ENCODE measurements at regions not wholly inside any gene's neighbourhood (a gene's known extent, or its start where the extent isn't known, plus 50 kb on each side); places are given as distances from the start of the nearest gene placed in this dataset.

DNA sequence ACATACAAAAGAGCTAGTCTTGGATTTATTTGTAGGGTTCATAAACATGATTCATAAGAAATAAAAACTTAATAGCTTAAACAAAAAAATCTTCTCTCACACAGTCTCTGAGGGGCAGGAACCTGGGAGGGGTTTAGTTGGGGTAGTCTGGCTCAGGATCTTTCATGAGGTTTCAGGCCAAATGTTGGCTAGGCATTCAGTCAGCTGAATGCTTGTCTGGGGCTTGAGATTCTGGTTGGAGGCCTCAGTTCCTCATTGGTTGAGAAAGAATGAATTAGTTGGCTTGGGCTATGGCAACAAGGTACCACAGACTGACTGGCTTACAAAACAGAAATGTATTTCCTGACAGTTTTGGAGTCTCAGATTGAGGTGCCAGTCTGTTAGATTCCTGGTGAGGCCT, 74.3 kb downstream of the ANKRD7 start:
- DNase-seq = no peak

DNA sequence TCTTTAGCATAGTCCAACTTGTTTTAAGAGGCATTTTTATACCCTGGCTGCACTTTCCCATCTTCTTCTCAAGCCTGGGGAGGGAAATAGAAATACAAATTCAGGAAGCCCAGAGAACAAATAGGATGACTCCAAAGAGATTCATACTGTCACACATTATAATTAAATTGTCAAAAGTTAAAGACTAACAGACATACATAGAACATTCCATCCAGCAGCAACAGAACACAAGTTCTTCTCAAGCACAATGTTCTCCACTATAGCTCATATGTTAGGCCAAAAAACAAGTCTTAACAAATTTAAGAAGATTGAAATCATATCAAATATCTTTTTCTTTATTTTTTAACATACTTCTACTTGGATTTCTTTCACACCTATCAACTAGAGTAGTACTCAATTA, 75.7 kb downstream of the ANKRD7 start:
- no peak for DNase-seq

DNA sequence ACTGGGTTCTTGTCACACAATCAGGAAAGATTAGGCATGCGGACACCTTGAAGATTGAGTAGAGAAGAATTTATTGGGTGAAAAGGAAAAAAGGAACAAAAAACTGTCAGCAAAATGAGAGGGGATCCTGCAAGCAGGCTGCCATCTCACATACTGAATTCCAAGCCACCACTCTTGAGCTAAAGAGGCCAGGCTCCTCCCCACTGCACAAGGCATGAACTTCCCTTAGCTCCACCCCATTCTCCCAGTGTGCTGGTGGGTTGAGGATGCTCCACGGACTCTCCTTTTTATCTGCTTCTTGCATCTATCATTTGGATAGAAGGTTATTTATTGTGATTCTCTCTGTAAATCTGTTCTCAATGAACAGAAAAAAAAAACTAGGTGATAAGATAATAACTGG, 79.6 kb downstream of the ANKRD7 start:
- DNase-seq = no peak

DNA sequence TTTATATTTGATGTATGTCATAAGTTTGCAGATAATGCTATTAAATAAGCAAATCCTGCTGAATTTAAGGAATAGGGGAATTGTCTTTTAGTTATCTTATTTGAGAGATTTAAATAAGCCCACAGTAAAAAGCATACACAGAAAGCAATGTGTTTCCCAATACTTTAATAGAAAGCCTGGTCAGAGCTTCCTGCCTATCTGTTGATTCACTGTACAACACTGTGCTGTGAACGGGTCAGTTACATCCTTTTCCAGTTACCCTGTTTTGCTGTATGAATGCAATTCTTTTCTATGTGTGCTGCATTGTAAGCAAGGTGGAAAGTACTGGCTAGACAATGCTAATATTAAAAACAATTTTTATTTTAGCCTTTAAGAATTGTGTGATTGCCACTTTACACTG, 81.2 kb downstream of the ANKRD7 start:
- DNase-seq = no peak

DNA sequence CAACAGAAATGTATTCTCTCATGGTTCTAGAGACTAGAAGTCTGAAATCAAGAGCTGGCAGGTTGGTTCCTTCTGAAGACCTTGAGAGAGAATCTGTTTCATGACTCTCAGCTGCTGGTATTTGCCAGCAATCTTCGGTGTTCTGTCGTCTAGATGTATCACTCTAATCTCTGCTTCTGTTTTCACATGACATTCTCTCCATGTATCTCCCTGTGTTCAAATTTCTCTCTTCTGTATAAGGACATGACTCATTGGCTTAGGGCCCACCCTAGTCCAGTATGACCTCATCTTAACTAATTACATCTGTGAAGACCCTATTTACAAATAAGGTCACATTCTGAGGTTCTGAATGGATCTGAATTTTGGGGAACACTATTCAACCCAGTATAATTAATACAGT, 82.3 kb downstream of the ANKRD7 start:
- no peak for DNase-seq

DNA sequence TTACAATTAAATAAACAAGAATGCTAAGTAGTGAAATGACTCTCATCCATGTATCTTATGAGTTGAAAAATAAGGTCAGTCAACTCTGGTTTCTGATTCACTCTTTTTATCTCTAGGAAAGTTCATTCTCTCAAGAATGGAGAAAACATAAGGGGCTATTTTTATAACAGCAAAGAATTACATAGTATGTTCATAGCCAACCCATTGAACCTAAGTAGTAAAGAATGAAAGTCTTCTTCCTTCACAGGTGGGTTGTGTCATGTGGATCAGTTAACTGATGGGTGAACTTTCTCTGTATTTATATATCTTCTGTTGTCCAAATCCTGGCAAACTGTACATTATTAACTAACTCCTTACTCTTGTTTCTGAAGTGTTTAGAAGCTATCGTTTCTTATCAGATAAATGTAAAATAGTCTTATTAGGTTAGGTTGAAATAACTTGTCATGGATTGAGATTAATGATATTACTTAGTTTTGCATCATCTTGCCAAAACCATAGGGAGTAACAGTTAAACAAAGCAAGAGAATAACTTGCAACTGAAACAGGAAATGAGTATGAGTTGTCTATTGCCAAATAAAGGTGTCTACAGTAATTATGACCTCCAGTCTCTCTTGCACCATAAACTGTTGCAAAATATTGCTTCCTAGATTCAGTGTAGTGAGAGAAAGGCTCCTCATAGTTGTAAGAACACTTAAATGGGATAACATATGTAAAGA, 86.8 kb downstream of the ANKRD7 start:
- no peak for DNase-seq

DNA sequence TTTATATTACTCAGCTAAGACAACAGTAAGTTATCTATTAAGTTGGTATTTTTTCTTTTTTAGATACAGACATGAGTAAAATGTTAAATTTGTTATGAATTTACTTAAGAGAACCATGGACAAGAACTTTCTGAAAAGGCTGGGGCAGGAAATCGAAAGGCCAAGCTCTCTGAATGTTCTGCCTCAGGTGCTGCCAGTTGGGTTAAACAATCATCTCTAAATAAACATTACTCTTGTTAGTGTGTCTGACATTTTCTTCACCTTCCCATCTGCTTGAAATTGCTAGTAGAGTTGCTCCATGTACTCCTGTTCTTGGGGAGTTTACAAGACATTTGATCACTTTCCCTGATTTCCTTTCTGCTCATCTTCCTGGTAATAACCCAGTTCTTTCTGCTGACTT, 87.5 kb downstream of the ANKRD7 start:
- DNase-seq = no peak

DNA sequence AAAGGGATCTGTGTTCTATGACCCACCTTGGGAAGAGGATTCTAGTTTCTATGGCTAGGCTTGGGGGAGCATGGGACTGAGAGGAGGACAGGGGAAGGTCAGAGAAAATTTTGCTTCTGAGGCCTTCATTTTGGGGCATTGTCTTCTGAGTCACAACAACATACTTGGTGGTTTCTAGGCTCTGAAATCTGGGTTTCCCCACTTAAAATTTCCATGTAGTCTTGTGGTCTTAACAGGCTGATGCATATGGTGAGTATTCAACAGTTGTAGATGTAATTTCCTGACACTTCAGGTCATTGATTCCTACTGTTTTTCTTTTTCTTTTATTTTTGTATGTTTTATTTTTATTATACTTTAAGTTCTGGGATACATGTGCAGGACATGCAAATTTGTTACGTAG, 88.5 kb downstream of the ANKRD7 start:
- DNase-seq = no peak

DNA sequence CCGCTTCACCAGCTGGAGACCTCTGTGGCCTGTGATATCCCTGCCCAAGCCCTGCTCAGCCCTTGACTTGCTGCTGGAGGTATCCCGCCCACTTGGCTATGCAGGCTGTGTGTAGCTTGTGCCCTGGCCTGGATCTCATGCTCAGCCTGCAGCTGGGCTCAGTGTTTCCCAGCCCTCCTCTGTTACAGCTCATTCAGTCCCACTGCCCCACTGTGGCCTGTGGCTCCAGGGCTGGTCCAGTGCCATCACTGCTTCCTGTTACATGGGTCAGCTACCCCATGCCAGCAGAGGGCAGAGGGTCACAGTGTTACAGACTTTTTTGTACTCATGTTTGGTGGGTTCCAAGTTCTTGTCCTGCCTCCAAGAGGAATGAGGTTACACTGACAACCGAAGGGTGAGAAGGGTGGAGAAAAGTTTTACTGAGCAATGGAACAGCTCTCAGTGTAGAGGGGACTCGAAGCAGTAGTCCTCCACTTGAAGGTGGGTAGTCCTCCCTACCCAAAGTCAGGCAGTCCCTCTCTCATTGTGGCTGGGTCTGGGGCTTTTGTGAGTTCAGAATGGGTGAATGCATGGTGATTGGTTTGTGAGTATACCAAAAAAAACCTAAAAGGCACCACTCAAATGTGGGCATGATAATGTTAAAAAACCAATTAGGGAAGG, 100.4 kb downstream of the ANKRD7 start:
- no peak for DNase-seq

DNA sequence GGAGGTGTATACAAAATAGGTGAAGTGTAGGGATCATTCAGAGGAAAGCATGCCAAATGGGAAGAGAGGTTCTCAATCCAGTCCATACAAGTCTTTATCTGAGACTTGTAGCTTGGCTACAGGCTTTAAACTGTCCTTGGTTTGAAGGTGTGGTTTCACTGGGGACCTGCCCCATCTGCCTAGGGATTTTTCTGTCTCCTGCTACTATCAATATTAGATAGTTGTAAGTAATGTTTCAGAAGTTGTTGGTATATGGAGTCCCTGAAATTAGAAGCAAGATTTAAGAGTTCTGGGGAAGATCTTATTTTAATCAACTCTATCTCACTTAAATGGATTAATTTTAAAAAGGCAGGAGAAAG, 100.9 kb downstream of the ANKRD7 start:
- DNase-seq = no peak

DNA sequence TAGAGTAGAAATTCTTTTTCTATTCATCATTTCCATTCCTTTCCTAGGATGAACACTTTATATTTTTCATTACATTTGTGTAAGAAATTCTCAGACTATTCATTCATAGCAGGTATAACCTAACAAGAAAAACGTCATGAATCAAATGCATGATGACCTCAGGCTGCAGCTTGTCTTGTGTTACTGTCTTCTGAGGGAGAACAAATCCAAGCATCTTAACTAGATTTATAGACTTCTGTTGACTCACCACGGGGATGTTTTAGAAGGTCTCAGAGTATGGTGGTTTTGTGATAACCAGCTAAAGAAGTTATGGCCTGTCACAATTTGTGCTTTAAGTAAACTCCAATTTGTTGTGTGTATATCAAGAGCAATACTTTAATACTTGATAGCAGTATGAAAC, 102.7 kb downstream of the ANKRD7 start:
- no peak for DNase-seq

DNA sequence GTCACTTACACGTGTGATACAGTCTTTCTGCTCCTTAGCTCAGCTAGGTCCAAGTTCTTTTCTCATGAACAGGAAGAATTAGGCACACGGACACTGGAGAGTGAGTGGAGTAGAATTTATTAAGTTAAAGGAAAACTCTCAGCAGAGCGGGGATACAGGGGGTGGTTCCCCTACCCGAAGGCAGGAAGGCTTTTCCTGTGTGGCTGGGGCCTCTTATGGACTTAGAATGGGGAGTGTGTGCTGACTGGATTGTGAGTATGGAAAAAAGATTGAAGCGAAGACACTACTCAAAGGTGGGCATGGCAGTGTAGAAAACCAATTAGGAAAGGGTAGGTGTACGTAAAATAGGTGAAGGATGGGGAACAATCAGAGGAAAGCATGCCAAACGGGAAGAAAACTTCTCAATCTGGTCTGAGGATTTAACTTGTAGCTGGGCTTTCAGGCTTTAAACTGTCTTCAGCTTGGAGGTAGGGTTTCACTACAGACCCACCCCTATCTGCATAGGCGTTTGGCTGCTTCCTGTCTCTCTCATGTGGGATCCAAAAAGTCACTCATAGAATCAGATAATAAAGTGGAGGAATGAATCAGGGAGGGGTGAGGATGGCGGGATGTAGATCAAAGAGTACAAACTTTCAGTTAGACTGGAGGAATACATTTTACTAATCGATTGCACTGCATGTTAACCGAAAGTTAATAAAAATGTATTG, 104.2 kb downstream of the ANKRD7 start:
- no peak for DNase-seq

DNA sequence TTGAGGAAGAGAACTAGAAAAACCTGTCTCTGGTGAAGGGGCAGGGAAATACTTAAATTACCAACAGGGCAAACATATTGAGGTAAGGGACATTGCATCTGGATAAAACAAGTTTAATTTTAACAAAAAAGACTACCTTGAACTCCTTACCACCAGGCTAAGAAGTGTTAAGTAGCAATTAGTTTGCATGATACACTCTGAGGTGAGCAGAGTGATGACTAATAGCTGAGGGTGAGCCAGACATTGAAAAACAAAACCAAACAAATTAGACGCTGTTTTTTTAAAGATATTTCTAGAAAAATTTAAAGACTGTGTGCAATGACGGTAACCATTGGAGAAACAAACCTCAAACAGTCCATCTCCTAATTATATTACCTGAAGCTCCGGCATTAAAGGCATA, 105.9 kb downstream of the ANKRD7 start:
- DNase-seq = no peak

DNA sequence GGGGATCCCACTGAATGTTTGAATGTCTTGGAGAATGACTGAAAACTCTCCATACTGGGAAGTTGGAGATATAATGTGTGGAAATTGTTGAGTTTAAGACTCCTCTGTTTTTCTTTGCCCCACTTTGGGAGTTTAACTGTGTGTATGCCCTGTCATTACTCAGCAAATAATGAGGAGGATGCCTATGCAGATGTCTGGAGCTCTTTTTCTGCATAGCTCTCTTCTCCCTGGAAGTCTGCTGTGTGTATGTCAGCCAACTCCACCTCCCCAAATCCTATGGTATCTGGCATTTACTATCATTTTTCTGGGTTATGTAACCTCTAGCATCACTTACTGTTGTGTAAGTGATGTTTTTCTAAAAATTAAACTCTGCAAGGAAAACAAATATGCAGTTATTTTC, 122.2 kb downstream of the ANKRD7 start:
- DNase-seq = no peak

DNA sequence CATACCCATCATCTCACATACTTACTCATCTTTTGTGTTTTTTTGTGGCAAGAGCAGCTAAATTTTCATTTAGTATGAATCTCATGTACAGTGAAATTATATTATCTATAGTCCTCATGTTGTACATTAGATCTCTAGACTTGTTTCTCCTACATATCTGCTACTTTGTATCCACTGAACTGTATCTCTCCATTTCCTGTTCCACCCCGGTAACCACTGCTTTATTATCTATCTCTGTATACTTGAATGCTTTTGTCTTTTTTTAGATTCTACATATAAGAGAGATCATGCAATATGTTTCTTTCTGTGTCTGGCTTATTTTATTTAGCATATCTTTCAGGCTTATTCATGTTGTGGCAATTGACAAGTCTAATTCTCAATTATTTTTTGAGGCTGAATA, 125.1 kb downstream of the ANKRD7 start:
- DNase-seq = no peak

DNA sequence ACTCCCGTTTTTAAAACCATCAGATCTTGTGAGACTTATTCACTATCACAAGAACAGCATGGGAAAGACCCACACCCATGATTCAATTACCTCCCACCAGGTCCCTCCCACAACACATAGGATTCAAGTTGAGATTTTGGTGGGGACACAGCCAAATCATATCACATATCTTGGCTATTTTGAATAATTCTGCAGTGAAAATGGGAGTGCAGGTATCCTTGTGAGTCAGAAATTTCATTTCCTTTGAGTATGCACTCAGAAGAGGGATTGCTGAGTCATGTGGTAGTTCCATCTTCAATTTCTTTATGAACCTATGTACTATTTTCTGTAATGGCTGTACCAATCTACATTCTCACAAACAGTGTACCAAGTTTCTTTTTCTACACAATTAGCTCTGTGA, 125.8 kb downstream of the ANKRD7 start:
- no peak for DNase-seq

DNA sequence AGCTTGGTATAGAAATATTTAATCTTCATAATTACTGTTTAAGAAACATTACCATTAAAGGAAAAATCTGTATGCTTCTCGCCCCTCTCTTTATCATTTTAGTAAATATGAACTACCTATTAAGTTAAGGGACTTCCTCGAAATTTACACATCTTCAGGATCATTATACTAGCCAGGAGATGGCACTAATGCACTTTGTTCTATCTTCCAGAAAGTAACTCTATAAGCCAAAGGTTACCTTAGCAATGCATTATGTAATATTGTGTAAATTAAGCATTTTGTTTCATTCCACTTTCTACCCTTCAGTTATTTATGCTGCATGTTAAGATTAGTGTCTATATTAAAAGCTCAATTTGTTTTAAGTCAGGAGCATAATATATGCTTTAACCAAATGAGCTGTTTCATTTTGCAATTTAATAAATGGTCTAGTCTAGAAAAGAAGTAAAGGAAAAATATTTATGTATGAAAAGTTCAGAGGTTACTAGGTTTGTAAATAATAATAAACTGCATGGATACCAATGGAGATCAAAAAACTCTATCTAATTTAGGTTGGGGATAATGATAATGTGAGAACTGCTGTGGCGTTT, 128.5 kb downstream of the ANKRD7 start:
- DNase-seq = no peak

DNA sequence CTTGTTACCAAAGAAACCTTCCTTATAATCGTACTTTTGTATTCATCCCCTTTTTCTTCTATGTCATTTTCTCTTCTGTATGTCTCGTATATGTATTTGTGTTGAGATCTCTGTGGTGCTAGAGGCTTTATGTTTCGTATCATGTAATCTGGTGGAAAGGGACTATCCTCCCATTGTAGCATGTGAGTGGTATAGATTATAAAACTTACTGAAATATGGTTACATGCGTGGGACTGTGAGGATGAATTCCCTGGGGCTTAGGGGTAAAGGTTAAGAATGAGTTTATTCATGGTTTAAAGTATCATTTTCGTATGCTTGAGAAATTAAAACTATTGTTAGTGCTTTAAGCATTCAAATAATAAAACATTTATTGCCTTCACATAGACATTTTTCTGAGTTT, 141.9 kb downstream of the ANKRD7 start:
- no peak for DNase-seq

DNA sequence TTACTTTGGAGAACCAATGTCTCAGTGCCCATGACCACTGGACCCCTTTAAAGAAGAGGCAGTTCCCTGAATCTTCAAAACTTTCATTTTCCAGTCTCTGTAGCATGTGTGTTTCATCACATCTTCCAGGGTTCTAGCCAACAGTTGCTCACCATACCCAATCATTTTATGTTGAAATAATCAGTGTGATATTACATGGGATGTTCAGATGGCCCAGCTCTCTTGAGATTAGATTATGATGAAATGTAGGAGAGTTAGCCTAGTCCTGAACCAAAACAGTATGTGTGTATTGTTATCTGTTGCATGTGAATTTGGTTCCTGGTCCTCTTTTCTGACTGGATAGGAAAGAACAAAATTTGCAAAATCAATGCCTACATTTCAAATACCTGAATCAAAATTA, 144.5 kb downstream of the ANKRD7 start:
- no peak for DNase-seq

DNA sequence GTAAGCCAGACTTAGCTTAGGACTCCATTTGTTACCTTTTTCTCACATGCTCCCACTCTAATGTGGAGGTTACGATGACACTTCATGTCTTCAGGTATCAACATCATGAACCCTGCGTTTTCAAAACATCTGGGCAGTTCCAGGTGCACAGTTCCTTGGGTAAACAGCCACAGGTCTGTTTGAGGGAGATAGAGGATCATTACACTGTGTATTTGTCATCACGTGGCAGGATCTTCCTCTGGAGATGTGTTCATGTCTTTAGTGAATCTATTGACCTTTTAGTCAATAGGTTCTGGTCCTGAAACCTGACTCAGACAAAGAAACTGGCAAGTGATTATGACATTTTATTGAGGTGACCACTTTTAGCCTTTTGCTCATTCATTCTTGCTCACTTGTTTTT, 145.5 kb downstream of the ANKRD7 start:
- no peak for DNase-seq

DNA sequence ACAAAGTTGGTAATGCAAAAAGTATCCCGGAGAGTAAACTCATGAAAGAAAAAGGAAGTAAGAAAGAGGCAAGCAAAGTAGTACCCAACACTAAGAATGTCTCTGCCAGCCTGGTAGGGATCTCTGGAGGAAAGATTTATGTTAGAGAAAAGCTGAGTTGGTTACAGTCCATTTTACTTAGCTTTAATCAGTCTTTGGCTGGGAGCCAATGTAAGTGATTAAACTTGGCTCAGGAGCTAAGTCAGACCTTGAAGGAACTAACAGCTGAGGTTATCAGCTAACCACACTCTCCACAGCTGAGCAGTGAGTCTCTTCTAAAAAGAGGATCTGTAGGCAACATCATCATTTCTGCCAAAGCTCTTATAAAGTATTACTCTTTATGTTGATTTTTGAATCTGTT, 148.0 kb downstream of the ANKRD7 start:
- DNase-seq = no peak

DNA sequence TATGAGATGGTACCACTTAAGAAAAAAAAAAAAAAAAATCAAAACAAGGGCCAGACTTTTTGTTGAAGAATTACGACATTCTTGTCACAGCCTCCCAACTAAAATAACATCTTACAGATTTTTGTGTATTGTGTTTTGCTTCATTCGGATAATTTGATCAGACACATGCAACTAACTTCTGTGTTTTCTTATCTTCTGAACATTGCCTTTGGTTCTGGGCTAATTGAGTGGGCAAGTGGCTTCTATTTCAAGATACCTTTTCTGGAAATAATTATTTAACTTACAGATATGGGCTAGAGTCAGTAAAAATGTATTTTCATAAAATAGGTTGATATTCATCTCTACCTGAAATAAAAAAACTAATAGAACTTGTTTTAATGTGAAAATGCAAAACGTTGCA, 165.1 kb downstream of the ANKRD7 start:
- no peak for DNase-seq

DNA sequence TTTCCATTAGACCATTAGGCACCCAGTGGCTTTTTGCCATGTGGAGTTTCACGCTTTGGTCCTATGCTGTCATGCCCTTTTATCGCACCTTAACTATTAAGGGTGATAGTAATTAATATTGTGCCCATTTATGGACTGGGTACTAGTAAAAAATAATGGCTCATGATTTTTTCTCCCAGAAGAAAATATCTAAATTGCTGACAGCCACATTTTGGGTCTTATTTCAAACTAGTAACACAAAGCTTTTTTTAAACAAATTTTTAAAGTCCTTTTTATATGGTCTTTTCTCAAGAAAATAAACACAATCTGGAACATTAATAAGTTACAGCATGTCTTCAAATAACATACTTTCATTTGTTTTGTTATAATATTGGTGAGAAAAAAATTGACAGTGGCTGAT, 179.7 kb downstream of the ANKRD7 start:
- DNase-seq = no peak

DNA sequence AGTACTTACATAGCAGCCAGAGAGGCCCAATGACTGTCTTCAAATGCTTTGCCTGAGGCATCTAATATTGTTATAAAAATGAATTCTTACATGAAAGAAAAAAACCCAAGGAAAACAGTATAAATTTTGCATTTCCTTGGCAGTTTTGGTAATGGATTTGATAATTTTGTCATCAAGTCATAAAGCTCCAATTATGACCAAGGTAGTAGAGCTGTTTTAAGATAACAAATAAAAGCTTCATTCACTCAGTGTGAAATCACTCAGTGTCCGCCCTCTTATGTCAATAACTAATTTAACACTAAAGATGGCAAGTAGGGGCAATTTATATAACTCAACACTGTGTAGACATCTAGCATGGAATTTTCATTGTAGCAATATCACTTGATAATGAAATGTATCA, 193.9 kb downstream of the ANKRD7 start:
- no peak for DNase-seq
